T47D (cell line): ENCODE measurements at regions not wholly inside any gene's neighbourhood (a gene's known extent, or its start where the extent isn't known, plus 50 kb on each side); places are given as distances from the start of the nearest gene placed in this dataset.
A peak's percentile ranks its signal among the peaks of the same experiment; 100 is the strongest.

Source experiments
- DNase-seq, 2 experiments: peaks; one replicate each; pipeline versions ENCODE4 v3.0.0 to v3.0.0-alpha.2; 2011 to 2012; ENCODE audit warnings: low read depth in 1 of 2, low spot score in 1 of 2
- JUND ChIP-seq: IDR thresholded peaks from 2 replicates; pipeline ENCODE4 v1.6.1; 2012; ENCODE audit warnings: low read depth
- in situ Hi-C: cut with HindIII; loops from 2 replicates; pipeline ENCODE4 v1.10.0; 2016; ENCODE audit warnings: low sequenced_read_pairs, low pct_unique_long_range_greater_than_20kb

DNA sequence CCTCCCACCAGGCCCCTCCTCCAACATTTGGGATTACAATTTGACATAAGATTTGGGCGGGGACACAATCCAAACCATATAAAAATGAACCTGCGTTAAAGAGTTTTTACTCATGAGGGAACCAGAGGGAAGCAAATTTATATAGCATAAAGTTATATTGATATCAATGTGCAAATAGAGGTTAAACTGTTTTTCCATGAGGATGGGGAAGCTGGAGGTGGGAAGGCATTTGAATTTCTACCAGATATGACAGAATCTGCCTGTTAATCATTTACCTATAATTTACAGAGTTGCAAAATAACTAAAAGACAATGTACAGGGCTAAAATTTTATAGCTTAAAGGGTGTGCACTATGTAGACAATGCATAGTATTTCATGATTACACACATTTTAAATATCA, 322.0 kb upstream of the FKBP1C start:
- no peak for TF ChIP-seq JUND
- in situ Hi-C loops, result no loop called here
- DNase-seq, result no peak

GRCh38 chr6:62891065-62891647, 320.1 kb upstream of the FKBP1C start:
- no peak for TF ChIP-seq JUND
- in situ Hi-C loops, result no loop called here
- peak in 1 of 2 experiments; percentile 12 for DNase-seq

DNA sequence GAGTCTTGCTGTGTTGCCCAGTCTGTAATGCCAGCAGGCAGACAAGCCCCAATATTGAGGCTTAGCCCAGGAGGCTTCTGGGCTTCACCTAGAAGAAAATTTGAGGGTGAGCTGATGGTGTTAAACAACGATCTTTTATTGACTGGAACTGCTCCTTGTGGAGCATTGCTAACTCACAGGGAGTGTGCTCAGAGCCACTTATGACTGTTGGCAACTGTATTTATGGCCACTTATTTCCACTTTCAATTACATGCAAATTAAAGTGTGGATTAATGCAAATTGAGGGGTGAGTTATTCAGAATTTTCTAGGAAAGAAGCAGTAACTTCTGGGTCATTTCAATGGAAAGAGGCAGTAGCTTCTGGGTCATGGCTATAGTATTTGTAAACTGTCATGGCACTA, 317.2 kb upstream of the FKBP1C start:
- in situ Hi-C loops, result no loop called here
- no peak for TF ChIP-seq JUND
- no peak for DNase-seq

- TF ChIP-seq JUND, result no peak
- in situ Hi-C loops, result no loop called here
- DNase-seq, result no peak
Observed at GRCh38 chr6:62903266-62903665, 308.0 kb upstream of the FKBP1C start.

- in situ Hi-C loops, result no loop called here
- TF ChIP-seq JUND, result no peak
- DNase-seq, result no peak
Observed at GRCh38 chr6:62904687-62905086, 306.6 kb upstream of the FKBP1C start.

DNA sequence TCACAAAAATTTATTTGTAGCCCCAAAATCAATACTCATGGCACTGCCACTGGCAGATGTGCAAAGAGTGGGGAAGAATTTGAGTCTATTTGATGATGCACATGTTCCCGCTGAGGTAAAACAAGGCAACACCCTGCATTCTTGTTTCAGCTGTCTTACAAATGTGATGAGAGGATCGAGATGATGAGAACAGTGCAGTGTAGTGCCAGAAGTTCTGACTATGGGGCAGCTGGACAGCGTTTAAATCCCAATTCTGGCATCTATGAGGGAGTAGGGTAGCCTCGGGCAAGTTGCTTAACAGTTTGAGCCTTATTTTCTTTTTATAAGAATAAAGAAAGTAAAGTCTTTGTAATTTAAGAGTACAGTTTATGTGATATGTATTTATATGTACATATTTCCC, 296.7 kb upstream of the FKBP1C start:
- no peak for DNase-seq
- no peak for TF ChIP-seq JUND
- in situ Hi-C loops, result no loop called here

DNA sequence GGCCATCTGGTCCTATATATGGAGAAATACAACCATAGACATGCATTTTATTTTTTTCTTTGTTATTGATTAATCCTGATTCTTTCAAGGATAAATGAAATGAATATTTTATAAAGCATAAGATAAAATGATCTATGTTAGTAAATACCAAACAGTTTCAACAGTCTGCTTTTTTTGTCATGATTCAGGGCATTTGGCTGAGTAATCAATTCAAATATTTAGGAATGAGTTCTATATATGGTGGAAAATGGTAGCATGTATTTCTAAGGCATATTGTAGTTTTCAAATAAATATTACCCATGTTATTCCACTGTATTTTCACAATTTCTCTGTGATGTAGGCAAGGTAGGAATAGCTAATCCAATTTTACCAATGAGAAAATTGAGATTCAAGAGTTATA, 287.5 kb upstream of the FKBP1C start:
- no peak for DNase-seq
- TF ChIP-seq JUND, result no peak
- in situ Hi-C loops, result no loop called here

GRCh38 chr6:62940848-62941247, 270.4 kb upstream of the FKBP1C start:
- DNase-seq, result no peak
- no peak for TF ChIP-seq JUND
- in situ Hi-C loops, result no loop called here

- no peak for TF ChIP-seq JUND
- in situ Hi-C loops, result no loop called here
- DNase-seq, result no peak
Observed at GRCh38 chr6:62942000-62942399, 269.3 kb upstream of the FKBP1C start.

DNA sequence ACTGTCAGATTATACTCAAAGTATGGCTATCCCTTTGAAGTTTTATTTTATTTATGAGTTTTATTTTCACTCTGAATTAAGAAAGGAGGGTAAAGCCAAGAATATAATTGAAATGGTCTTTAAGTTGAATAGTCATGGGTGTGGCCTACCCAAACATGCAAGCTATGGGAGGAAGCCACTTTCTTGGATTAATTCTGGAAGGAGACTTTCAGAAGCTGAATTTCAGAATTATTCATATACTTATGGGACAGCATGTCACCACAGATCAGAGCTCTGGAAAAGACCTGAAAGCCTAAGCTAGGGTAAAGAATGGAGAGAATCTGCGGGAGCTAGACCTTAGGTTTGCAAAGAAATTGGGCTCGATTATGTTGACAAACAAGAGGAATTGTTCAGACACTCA, 242.4 kb upstream of the FKBP1C start:
- in situ Hi-C loops, result no loop called here
- no peak for TF ChIP-seq JUND
- no peak for DNase-seq

DNA sequence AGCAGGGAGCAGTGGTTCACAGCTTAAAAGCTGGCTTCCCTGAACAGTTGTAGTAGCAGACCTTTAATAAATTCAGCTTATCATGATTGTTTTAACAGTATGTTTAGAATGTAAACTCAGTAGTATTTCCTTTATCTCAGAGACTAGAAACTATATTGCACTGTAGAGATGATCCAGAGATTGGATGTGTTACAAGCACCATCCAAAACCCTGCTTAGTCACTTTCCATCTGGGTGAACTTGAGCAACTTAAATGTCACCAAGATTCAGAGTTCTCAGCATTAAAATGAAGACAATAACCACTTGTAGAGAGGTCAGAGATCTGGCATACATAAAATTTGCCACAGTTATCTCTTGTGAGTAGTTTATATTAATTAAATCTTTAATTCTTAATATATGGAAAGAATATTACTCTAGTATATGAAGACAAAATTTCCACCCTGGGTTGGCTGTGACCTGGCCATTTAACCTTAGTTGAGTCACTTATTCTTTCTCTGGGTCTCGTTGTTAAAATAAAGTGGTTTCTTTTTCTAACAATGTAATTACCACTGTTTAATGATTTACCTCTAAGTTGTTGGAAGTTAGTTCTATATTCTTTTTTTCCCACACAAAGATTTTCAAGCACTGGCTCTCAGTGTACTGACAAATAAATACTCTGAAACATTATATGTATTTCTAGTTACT, 239.2 kb upstream of the FKBP1C start:
- TF ChIP-seq JUND, result no peak
- DNase-seq, result no peak
- in situ Hi-C loops, result no loop called here

GRCh38 chr6:62974452-62974851, 236.8 kb upstream of the FKBP1C start:
- in situ Hi-C loops, result no loop called here
- no peak for TF ChIP-seq JUND
- no peak for DNase-seq

DNA sequence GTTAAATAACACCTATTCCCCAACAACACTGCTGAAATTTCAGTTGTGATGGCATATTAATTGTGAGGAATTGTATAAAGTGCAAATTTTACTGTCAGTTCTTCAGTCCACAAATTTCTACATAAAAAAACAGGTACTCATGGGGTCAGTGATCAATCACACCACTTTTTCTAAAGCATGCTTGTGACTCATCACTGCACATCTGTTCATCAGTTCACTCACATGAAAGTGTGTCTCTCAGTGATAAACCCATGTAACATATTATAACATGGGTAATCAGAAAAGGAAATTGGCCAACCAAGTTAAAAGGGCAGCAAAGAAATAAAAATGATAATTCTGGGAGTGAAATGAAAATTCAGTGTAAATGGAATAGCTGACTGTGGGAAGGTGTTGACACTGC, 234.7 kb upstream of the FKBP1C start:
- no peak for TF ChIP-seq JUND
- no peak for DNase-seq
- in situ Hi-C loops, result no loop called here

DNA sequence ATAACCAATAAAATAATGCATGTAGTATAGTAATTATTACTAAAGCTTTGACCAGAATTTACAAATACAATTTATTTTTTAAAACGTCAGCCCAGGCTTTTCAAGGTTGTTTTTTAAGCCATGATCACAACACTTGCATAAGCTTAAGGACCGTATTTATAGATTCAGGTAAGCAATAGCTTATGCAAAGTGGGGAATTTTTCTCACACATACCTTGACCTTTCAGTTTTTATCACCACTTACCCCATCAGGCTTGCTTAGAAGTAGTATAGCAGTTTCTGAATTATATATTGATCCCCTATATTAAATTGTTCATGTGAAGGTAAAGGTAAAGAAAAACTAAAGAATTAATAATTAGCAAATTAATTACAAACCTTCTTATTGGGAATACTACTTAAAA, 232.3 kb upstream of the FKBP1C start:
- TF ChIP-seq JUND, result no peak
- DNase-seq, result no peak
- in situ Hi-C loops, result no loop called here

DNA sequence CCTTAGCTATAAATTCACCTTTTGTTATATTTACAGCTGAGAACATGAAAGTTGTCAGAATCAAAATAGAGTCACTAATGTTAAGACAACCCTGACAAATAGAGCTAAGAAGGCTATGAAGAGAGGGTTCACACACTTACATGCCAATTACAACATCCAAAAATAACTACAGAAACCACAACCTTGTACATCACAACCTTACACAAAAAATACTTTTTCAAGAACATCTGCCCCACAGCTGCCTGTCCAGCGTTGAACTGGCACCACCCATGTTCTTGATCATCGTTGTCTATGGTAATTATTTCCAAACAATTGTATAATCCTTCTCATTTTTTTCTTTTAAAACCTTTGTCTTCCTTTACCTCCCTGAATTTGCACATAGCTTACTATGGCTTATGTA, 231.2 kb upstream of the FKBP1C start:
- no peak for DNase-seq
- no peak for TF ChIP-seq JUND
- in situ Hi-C loops, result no loop called here
